ENCODE measurements at regions not wholly inside any gene's neighbourhood (a gene's known extent, or its start where the extent isn't known, plus 50 kb on each side); places are given as distances from the start of the nearest gene placed in this dataset.
"Not testable (repeated sequence)": the region's sequence is repeated elsewhere in the genome, so short reads cannot be mapped to it uniquely, and the experiment has no call there.

- DNase-seq (ENCODE audit: low read depth in 2 of 2) = no peak
Observed at GRCh38 chr5:118604106-118604505, 384.2 kb downstream of the DTWD2 start.

DNA sequence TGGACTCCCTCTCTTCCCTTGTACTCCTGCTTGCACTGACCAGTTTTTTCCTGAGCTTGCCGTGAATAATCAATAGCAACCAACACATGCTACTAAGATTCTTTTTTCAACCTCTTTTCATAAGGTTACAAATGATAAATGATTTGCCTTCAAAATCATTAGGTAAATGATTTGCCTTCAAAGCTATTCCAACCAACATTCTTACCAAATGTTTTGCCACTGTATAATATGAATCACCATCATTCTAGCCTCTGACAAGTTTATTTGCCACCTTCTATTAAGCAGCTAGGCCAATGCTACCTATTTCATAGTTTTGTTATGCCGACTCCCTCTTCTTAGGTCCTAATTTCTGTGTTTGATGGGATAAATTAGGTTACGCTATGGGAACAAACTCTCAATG, 385.1 kb downstream of the DTWD2 start:
- no peak for DNase-seq (ENCODE audit: low read depth in 2 of 2)

- no peak for DNase-seq (ENCODE audit: low read depth in 2 of 2)
Observed at GRCh38 chr5:118598311-118598710, 390.0 kb downstream of the DTWD2 start.

DNA sequence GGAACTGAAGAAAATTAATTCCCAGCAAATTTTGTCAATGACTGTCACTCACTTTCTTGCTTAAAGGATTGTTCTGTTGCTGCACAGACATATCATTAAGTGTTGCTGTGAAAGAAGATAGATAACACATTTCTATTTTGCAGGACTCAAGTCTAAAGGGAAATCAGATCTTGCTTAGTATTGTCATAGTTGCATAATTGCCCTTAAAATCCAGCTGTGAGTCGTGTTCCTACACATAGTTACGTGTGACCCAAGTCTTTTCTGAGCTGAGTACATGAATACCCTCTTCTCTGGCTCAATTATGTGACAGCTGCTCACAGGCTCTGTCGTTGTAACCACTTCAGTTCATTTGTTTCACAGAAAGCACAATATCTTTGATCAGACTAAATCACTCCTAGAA, 390.8 kb downstream of the DTWD2 start:
- DNase-seq (ENCODE audit: low read depth in 2 of 2) = no peak

- no peak for DNase-seq (ENCODE audit: low read depth in 2 of 2)
Observed at GRCh38 chr5:118596255-118596654, 392.1 kb downstream of the DTWD2 start.

DNA sequence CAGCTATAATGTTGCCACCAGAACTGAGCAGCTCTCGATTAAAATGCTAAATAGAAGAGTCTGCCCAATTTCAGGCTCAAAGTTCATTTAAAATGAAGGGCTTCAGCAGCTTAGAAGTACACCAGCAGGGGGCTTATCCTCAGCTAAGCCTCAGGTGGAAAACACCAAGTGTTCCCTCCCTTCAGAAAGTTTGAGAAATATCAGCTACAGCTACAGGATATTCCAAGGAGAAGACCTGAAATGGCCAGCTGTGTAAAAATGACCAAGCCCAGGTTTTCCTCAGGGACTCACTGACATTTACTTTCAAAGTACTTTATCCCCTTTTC, 395.4 kb downstream of the DTWD2 start:
- no peak for DNase-seq (ENCODE audit: low read depth in 2 of 2)

DNA sequence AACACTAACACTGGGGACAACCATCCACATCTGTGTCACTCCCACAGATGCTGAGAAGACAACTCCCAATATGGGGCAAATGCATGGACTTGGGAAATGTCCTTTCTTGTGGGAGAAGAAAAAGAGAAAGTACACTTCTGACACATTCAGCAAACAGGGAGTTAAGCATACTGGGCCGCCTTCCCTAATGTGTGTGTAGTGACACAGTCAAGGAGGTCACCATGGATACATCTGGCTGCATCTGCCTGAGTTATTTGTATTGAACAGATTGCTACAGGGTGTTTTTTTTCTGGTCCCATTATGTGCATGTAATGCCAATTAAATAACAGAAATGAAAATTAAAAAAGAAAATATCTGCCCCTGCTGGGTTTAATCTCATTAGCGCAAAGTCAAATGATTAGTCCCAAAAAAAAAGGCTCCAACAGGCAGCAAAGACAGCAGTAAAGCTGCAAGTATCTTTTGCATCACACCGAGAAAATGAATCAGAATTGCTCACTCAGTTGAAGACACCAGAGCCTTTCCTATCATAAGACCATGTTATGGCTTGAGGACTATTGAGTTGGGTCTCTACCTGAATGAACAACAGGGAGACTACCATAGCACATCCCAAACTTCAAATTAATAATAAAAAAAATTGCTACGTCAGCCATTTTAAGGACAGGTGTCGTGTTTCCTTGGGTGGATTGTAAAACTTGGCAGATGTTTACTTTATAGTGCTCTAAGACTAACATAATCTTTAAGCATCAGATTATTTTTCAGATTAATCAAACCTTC, 395.9 kb downstream of the DTWD2 start:
- no peak for DNase-seq (ENCODE audit: low read depth in 2 of 2)

- no peak for DNase-seq (ENCODE audit: low read depth in 2 of 2)
Observed at GRCh38 chr5:118590806-118591205, 397.5 kb downstream of the DTWD2 start.

DNA sequence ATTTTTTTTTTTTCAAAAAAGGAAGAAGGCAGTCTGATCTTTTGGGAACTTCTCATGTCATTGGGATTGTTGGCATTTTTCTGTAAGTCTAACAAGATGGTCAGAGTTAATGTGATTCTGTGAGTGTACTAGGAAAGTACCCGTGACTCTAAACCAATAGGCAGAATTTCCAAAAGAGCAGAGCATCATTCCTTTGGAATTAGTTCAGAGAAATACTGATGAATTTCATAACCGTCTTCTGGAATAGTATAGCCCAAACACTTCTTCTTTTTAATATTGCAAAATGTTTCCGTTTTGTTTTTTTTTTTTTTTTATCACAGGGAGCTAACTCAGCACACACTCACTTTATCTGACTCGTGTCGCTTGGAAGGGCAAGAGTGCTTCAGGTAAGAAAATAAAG, 407.4 kb downstream of the DTWD2 start:
- no peak for DNase-seq (ENCODE audit: low read depth in 2 of 2)

DNA sequence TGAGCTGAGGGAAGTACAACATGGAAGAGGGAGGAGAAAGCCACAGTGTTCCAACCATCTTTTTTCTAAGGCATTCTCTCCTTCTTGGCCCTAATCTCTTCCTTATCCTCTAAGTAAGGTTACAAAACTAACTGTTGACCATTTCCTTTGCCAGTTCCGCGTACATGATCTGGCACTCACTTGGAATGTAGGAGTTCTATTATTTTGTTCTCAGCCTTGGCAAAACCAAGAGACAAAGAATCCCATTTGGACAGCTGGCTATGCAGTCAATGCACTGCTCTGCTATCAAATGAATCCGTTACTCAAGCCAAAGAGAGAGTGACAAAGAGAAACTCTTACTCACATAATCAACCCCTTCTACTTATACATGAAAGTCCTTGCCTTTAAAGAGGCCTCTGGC, 410.3 kb downstream of the DTWD2 start:
- DNase-seq (ENCODE audit: low read depth in 2 of 2) = no peak

DNA sequence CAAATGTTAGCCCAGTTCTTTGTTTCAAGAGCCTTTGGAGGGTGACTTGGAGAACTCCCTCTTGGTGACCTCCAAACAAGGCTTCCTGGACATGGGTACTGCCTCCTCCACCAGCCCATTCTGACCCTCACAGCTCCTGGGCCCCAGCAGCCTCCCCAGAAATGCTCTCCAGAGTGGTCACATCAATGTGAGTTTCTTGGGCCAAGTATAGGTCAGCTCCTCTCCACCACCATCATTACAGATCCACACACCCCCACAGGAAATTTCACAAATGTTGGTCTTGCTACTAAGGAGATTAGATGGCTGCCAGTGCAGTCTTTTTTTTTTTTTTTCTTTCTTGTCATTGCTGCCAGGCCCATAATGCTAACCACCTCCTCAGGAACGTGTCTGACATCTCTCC, 410.7 kb downstream of the DTWD2 start:
- no peak for DNase-seq (ENCODE audit: low read depth in 2 of 2)

GRCh38 chr5:118570276-118570675, 418.1 kb downstream of the DTWD2 start:
- DNase-seq (ENCODE audit: low read depth in 2 of 2) = not testable (repeated sequence)

DNA sequence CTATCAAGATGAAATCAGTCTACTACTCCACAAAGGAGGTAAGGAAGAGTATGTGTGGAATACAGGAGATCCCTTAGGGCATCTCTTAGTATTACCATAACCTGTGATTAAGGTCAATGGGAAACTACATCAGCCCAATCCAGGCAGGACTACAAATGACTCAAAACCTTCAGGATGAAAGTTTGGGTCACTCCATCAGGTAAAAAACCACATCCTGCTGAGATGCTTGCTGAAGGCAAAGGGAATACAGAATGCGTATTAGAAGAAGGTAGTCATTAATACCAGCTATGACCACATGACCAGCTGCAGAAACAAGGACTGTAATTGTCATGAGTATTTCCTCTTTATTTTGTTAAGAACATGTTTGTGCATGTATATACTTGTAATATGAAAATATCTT, 418.8 kb downstream of the DTWD2 start:
- not testable (repeated sequence) for DNase-seq (ENCODE audit: low read depth in 2 of 2)

- no peak for DNase-seq (ENCODE audit: low read depth in 2 of 2)
Observed at GRCh38 chr5:118565335-118565971, 422.9 kb downstream of the DTWD2 start.

GRCh38 chr5:118561971-118562370, 426.4 kb downstream of the DTWD2 start:
- no peak for DNase-seq (ENCODE audit: low read depth in 2 of 2)

DNA sequence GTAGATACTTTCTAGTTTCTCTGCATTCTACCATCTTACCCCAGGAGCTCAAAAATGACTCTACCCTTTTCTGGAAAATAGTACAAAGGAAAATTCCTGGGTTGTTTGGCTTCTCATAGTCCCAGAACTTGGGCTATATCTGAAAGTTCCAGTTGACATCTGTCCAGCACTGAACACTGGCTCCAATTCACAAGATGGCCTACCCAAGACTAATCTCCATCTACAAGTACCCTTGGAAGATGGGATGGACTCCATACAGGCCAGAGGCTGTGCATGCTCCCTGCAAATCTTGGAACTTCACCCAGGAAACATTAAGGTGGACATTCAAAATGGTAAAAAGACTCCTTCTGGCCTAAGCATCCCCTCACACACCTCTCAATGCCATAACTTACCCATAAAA, 427.1 kb downstream of the DTWD2 start:
- no peak for DNase-seq (ENCODE audit: low read depth in 2 of 2)

DNA sequence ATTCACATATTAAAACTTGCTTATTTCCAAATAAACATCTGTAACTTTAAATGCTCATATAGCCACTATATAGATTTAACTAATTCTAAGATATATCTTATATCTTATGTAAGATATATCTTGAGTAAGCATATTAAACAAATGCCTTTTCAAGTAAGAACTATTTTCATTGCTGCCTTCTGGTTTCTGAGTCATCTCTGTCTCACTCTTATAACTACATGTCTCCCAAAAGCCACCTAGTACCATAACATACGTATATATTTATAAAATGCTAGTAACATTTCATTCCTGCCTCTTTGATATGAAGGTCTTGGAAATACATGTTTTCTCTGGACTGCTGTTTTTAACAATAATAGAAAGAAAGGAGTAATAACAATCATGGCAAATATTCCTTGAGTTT, 429.5 kb downstream of the DTWD2 start:
- DNase-seq (ENCODE audit: low read depth in 2 of 2) = no peak

DNA sequence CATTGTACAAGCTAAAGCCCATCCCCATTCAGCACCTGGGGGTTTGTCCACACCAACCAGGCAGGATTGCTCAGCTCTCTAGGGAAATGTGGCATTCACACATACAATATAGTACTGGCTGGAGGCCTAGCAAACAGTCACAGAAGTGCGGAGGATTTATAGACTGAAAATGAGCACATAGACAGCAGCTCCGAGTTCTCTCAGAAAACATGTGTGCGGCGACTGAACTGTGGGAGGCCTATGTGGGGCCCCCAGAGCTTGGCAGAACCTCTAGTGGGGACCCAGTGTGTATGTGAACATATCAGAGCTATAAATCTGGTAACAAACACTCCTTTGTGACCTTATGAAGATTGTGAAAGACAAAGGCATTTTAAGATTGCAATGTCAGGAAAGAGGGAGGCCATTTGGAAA, 431.1 kb downstream of the DTWD2 start:
- DNase-seq (ENCODE audit: low read depth in 2 of 2) = no peak

GRCh38 chr5:118556792-118557191, 431.6 kb downstream of the DTWD2 start:
- no peak for DNase-seq (ENCODE audit: low read depth in 2 of 2)

- no peak for DNase-seq (ENCODE audit: low read depth in 2 of 2)
Observed at GRCh38 chr5:118555727-118556126, 432.6 kb downstream of the DTWD2 start.

- no peak for DNase-seq (ENCODE audit: low read depth in 2 of 2)
Observed at GRCh38 chr5:118554981-118555380, 433.4 kb downstream of the DTWD2 start.

- DNase-seq (ENCODE audit: low read depth in 2 of 2) = no peak
Observed at GRCh38 chr5:118554241-118554640, 434.1 kb downstream of the DTWD2 start.

DNA sequence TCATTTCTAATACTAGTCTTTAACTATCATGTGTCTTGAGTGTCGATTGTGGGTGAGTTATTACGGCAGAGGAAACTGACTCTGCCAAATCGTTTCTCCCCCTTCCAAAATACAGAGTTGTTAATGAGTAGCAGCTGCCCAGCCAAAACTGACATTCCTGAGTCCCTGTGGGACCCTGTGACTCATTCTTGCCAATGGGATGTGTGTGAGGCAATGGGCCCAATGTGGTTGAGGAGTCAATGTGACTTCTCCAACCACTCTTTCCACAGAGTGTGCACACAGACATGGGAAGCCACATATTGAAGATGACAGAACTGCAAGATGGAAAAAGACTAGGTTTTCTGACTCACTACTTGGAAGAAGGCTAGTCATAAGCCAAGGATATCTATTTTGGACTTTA, 434.7 kb downstream of the DTWD2 start:
- DNase-seq (ENCODE audit: low read depth in 2 of 2) = no peak

All from stimulated activated CD4-positive, alpha-beta T cell treated with anti-CD3 and anti-CD28 coated beads, Interleukin-1b, Interleukin-23, amount 100 ng/mL, for 1 hour (primary cell).